ENCODE measurements at regions not wholly inside any gene's neighbourhood (a gene's known extent, or its start where the extent isn't known, plus 50 kb on each side); places are given as distances from the start of the nearest gene placed in this dataset.
A peak's percentile ranks its signal among the peaks of the same experiment; 100 is the strongest.

DNA sequence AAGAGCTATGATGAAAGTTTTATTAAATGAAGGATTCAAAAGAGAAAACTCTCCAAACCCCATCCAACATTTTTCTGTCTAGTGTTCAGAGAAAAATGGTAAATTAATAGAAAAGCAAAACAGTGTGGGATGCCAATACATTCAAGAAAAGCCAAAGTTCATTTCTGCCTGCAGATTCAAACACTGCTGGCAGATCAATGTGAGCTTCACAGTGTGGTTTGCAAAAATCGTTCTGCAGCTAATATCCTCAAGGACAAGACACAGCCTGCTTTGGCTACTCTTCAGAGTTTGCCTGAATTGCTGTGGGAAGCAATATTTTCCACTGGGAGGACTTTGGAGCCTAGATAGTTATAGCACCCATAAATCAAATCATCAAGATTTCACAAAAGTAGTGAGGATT lies 619.9 kb upstream of the SUCLG2 start:
- Mint-ChIP-seq H3K36me3 (ENCODE audit: insufficient read depth, unreplicated experiment) (no peaks in the 10 kb centered on the region), H3K9me3 (ENCODE audit: unreplicated experiment) (no peaks in the 10 kb centered on the region), H3K27me3 (ENCODE audit: insufficient read depth, unreplicated experiment) (peaks cover 12% of the 10 kb centered on the region), H3K27ac (ENCODE audit: unreplicated experiment) (no peak overlapping the region), H3K4me3 (ENCODE audit: unreplicated experiment) (no peak overlapping the region), H3K4me1 (ENCODE audit: low read depth, unreplicated experiment) (peaks cover 7% of the 10 kb centered on the region)
- Histone ChIP-seq H3K27me3 (replicated peaks; ENCODE audit: control insufficient read depth, insufficient read depth, low read length) (no peaks in the 10 kb centered on the region), H3K9me3 (no peaks in the 10 kb centered on the region), H3K4me1 (no peaks in the 10 kb centered on the region), H3K4me3 (ENCODE audit: low read depth, low read length) (no peak overlapping the region), H3K36me3 (ENCODE audit: control insufficient read depth, insufficient read depth, low read length) (no peaks in the 10 kb centered on the region)
- no peak for DNase-seq
- POLR2A ChIA-PET: no interaction called here
- TF ChIP-seq CTCF (IDR thresholded peaks at IDR 0.05; ENCODE audit: insufficient read depth in 1 of 2, low read depth in 1 of 2, low read length in 1 of 2, severe bottlenecking in 1 of 2, unreplicated experiment in 1 of 2): no peak
- BruUV-seq (replicated peaks): no TSS peak
- intact Hi-C loops (cut with micrococcal nuclease; ENCODE audit: unreplicated experiment): no loop called here
- CTCF ChIA-PET: no interaction called here

DNA sequence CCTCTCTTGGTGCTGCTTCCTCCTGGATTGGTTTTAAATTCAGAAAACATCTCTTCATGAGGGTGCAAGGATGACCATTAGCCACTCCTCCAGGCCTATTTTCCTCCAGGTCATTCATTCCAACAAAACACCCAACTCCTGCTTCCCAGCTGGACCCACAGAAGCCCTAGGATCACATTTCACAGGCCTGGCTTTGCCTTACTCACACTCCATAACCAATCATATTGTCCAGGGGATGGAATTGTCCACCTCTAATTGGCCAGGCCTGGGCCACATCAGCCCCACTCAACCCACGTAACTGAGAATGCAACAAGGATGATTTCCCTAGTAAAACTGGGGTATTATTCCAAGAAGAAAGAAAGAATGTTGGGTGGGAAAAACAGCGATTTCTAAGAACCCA lies 616.7 kb upstream of the SUCLG2 start:
- no peak overlapping the region for H3K27ac Mint-ChIP-seq (ENCODE audit: unreplicated experiment)
- H3K9me3 ChIP-seq: no peaks in the 10 kb centered on the region
- no peak overlapping the region for H3K4me3 Mint-ChIP-seq (ENCODE audit: unreplicated experiment)
- no peaks in the 10 kb centered on the region for H3K36me3 ChIP-seq (ENCODE audit: control insufficient read depth, insufficient read depth, low read length)
- H3K4me3 ChIP-seq (ENCODE audit: low read depth, low read length): no peak overlapping the region
- no peaks in the 10 kb centered on the region for H3K9me3 Mint-ChIP-seq (ENCODE audit: unreplicated experiment)
- H3K27me3 ChIP-seq (replicated peaks; ENCODE audit: control insufficient read depth, insufficient read depth, low read length): no peaks in the 10 kb centered on the region
- peaks cover 7% of the 10 kb centered on the region for H3K4me1 Mint-ChIP-seq (ENCODE audit: low read depth, unreplicated experiment)
- no TSS peak for BruUV-seq (replicated peaks)
- H3K4me1 ChIP-seq: no peaks in the 10 kb centered on the region
- DNase-seq: no peak
- ChIA-PET CTCF (no interaction called here), POLR2A (no interaction called here)
- TF ChIP-seq CTCF (IDR thresholded peaks at IDR 0.05; ENCODE audit: insufficient read depth in 1 of 2, low read depth in 1 of 2, low read length in 1 of 2, severe bottlenecking in 1 of 2, unreplicated experiment in 1 of 2): no peak
- intact Hi-C loops (cut with micrococcal nuclease; ENCODE audit: unreplicated experiment): no loop called here
- peaks cover 8% of the 10 kb centered on the region for H3K27me3 Mint-ChIP-seq (ENCODE audit: insufficient read depth, unreplicated experiment)
- no peaks in the 10 kb centered on the region for H3K36me3 Mint-ChIP-seq (ENCODE audit: insufficient read depth, unreplicated experiment)

- POLR2A ChIA-PET: no interaction called here
- no peaks in the 10 kb centered on the region for H3K27me3 ChIP-seq (replicated peaks; ENCODE audit: control insufficient read depth, insufficient read depth, low read length)
- BruUV-seq (replicated peaks): no TSS peak
- no peak overlapping the region for H3K4me3 Mint-ChIP-seq (ENCODE audit: unreplicated experiment)
- no peaks in the 10 kb centered on the region for H3K4me1 Mint-ChIP-seq (ENCODE audit: low read depth, unreplicated experiment)
- peak in 1 of 2 experiments; percentile 41 for TF ChIP-seq CTCF (IDR thresholded peaks at IDR 0.05; ENCODE audit: insufficient read depth in 1 of 2, low read depth in 1 of 2, low read length in 1 of 2, severe bottlenecking in 1 of 2, unreplicated experiment in 1 of 2)
- no peaks in the 10 kb centered on the region for H3K9me3 ChIP-seq
- peaks cover 3% of the 10 kb centered on the region for H3K27me3 Mint-ChIP-seq (ENCODE audit: insufficient read depth, unreplicated experiment)
- H3K27ac Mint-ChIP-seq (ENCODE audit: unreplicated experiment): no peak overlapping the region
- intact Hi-C loops (cut with micrococcal nuclease; ENCODE audit: unreplicated experiment): no loop called here
- CTCF ChIA-PET: no interaction called here
- peak in 1 of 2 experiments; percentile 6 for DNase-seq
- no peaks in the 10 kb centered on the region for H3K36me3 ChIP-seq (ENCODE audit: control insufficient read depth, insufficient read depth, low read length)
- no peaks in the 10 kb centered on the region for H3K9me3 Mint-ChIP-seq (ENCODE audit: unreplicated experiment)
- no peak overlapping the region for H3K4me3 ChIP-seq (ENCODE audit: low read depth, low read length)
- no peaks in the 10 kb centered on the region for H3K36me3 Mint-ChIP-seq (ENCODE audit: insufficient read depth, unreplicated experiment)
- no peaks in the 10 kb centered on the region for H3K4me1 ChIP-seq
Observed at GRCh38 chr3:68256635-68257223, 602.3 kb upstream of the SUCLG2 start.
